H9 (cell line): ENCODE measurements at regions not wholly inside any gene's neighbourhood (a gene's known extent, or its start where the extent isn't known, plus 50 kb on each side); places are given as distances from the start of the nearest gene placed in this dataset.

Experiments used
- DNase-seq: peaks from one replicate; pipeline ENCODE4 v3.0.0-alpha.2; 2017
- H2AFZ ChIP-seq: one replicate; pipeline ENCODE4 v1.6.1; 2013; ENCODE audit warnings: mild to moderate bottlenecking, low read length, control low read depth, moderate library complexity
- H2AK5ac ChIP-seq: 2 replicates; pipeline ENCODE4 v1.6.1; 2013; ENCODE audit warnings: low read length, control low read depth, mixed read lengths; ENCODE audit not compliant: insufficient read length
- H2BK120ac ChIP-seq: one replicate; pipeline ENCODE4 v1.6.1; 2013; ENCODE audit warnings: low read depth, mild to moderate bottlenecking, low read length, control low read depth, inconsistent platforms; ENCODE audit not compliant: poor library complexity, severe bottlenecking
- H2BK12ac ChIP-seq: 2 replicates; pipeline ENCODE4 v1.6.1; 2013; ENCODE audit warnings: low read length, control low read depth, mixed read lengths, low read depth; ENCODE audit not compliant: insufficient read length
- H2BK15ac ChIP-seq: 2 replicates; pipeline ENCODE4 v1.6.1; 2013; ENCODE audit warnings: low read depth, low read length, control low read depth
- H2BK20ac ChIP-seq: one replicate; pipeline ENCODE4 v1.6.1; 2013; ENCODE audit warnings: low read depth, mild to moderate bottlenecking, low read length, control low read depth, inconsistent platforms; ENCODE audit not compliant: poor library complexity, severe bottlenecking
- H2BK5ac ChIP-seq: 2 replicates; pipeline ENCODE4 v1.6.1; 2013; ENCODE audit warnings: low read length, control low read depth, mixed read lengths; ENCODE audit not compliant: insufficient read length
- H3K14ac ChIP-seq: 2 replicates; pipeline ENCODE4 v1.6.1; 2013; ENCODE audit warnings: low read length, control low read depth; ENCODE audit not compliant: insufficient read depth
- H3K18ac ChIP-seq: 2 replicates; pipeline ENCODE4 v1.6.1; 2013; ENCODE audit warnings: low read depth, mild to moderate bottlenecking, mixed read lengths, low read length, control low read depth; ENCODE audit not compliant: insufficient read length
- H3K23ac ChIP-seq: 2 replicates; pipeline ENCODE4 v1.6.1; 2013; ENCODE audit warnings: low read length, control low read depth, mixed read lengths, low read depth; ENCODE audit not compliant: insufficient read length
- H3K23me2 ChIP-seq: 2 replicates; pipeline ENCODE4 v1.6.1; 2013; ENCODE audit warnings: low read depth, mild to moderate bottlenecking, mixed read lengths, low read length, control low read depth; ENCODE audit not compliant: insufficient read length, poor library complexity, severe bottlenecking
- H3K27ac ChIP-seq: 2 replicates; pipeline ENCODE4 v1.5.1; 2013; ENCODE audit warnings: low read length, control low read depth, mixed read lengths, low read depth; ENCODE audit not compliant: insufficient read length
- H3K27me3 ChIP-seq: 2 replicates; pipeline ENCODE4 v1.6.1; 2013; ENCODE audit warnings: low read length, control low read depth, inconsistent platforms; ENCODE audit not compliant: insufficient read depth
- H3K4ac ChIP-seq: 2 replicates; pipeline ENCODE4 v1.6.1; 2013; ENCODE audit warnings: low read depth, mild to moderate bottlenecking, control low read depth, inconsistent platforms, low read length, moderate library complexity
- H3K4me1 ChIP-seq: 2 replicates; pipeline ENCODE4 v1.6.1; 2013; ENCODE audit warnings: low read length, control low read depth, inconsistent platforms; ENCODE audit not compliant: insufficient read depth
- H3K4me2 ChIP-seq: 2 replicates; pipeline ENCODE4 v1.6.1; 2013; ENCODE audit warnings: low read length, control low read depth, mixed read lengths; ENCODE audit not compliant: insufficient read length, insufficient read depth
- H3K56ac ChIP-seq: 2 replicates; pipeline ENCODE4 v1.6.1; 2013; ENCODE audit warnings: low read depth, mild to moderate bottlenecking, mixed read lengths, low read length, control low read depth; ENCODE audit not compliant: insufficient read length
- H3K79me1 ChIP-seq: 2 replicates; pipeline ENCODE4 v1.6.1; 2013; ENCODE audit warnings: low read depth, mild to moderate bottlenecking, moderate library complexity, low read length, control low read depth, inconsistent platforms; ENCODE audit not compliant: insufficient read depth, poor library complexity, severe bottlenecking
- H3K79me2 ChIP-seq: 2 replicates; pipeline ENCODE4 v1.6.1; 2013; ENCODE audit warnings: low read length, control low read depth, inconsistent platforms; ENCODE audit not compliant: insufficient read depth
- H3K9ac ChIP-seq: 2 replicates; pipeline ENCODE4 v1.6.1; 2013; ENCODE audit warnings: low read length, control low read depth, mixed read lengths; ENCODE audit not compliant: insufficient read length; ENCODE audit errors: extremely low read depth
- H3K9me3 ChIP-seq: one replicate; pipeline ENCODE4 v1.6.1; 2013; ENCODE audit warnings: low read depth, low read length, inconsistent platforms; ENCODE audit not compliant: control insufficient read depth
- H3T11ph ChIP-seq: one replicate; pipeline ENCODE4 v1.6.1; 2013; ENCODE audit warnings: mild to moderate bottlenecking, low read length, control low read depth, inconsistent platforms
- H4K20me1 ChIP-seq: one replicate; pipeline ENCODE4 v1.6.1; 2013; ENCODE audit not compliant: control insufficient read depth, insufficient read length, insufficient read depth
- H4K5ac ChIP-seq: 2 replicates; pipeline ENCODE4 v1.6.1; 2013; ENCODE audit warnings: low read depth, mild to moderate bottlenecking, mixed read lengths, low read length, control low read depth; ENCODE audit not compliant: insufficient read length
- H4K8ac ChIP-seq: replicated peaks from 2 replicates; pipeline ENCODE4 v1.6.1; 2013; ENCODE audit warnings: low read length, control low read depth, mixed read lengths, low read depth; ENCODE audit not compliant: insufficient read length
- H4K91ac ChIP-seq: 2 replicates; pipeline ENCODE4 v1.6.1; 2013; ENCODE audit warnings: low read depth, mild to moderate bottlenecking, moderate library complexity, mixed read lengths, low read length, control low read depth; ENCODE audit not compliant: insufficient read length
- H3K27ac Mint-ChIP-seq, 3 experiments: 2 replicates in 2 of 3; 3 replicates in 1 of 3; pipeline ENCODE4 v1.8.0; 2020 to 2021; ENCODE audit warnings: mixed read lengths in 3 of 3, mild to moderate bottlenecking in 1 of 3, moderate library complexity in 1 of 3
- H3K27me3 Mint-ChIP-seq: 2 replicates; pipeline ENCODE4 v1.8.0; 2021; ENCODE audit warnings: low read depth, mild to moderate bottlenecking, moderate library complexity, mixed read lengths
- H3K36me3 Mint-ChIP-seq, 3 experiments: 2 replicates in 2 of 3; 3 replicates in 1 of 3; pipeline ENCODE4 v1.8.0; 2020 to 2021; ENCODE audit warnings: low read depth in 3 of 3, mixed read lengths in 3 of 3; ENCODE audit not compliant: insufficient read depth in 1 of 3
- H3K4me1 Mint-ChIP-seq, 2 experiments: 2 replicates each; pipeline ENCODE4 v1.8.0; 2020; ENCODE audit warnings: mixed read lengths in 2 of 2
- H3K4me3 Mint-ChIP-seq, 2 experiments: 2 replicates in 1 of 2; 3 replicates in 1 of 2; pipeline ENCODE4 v1.8.0; 2020 to 2021; ENCODE audit warnings: mild to moderate bottlenecking in 2 of 2, mixed read lengths in 2 of 2, moderate library complexity in 1 of 2
- H3K9me3 Mint-ChIP-seq, 2 experiments: 2 replicates in 1 of 2; 3 replicates in 1 of 2; pipeline ENCODE4 v1.8.0; 2020; ENCODE audit warnings: mild to moderate bottlenecking in 2 of 2, mixed read lengths in 2 of 2, moderate library complexity in 1 of 2
- WGBS: extraction: QIAGEN DNeasy Blood & Tissue Kit; methylation state at CpG from one replicate; pipeline ENCODE4 v1.1.7; 2013; ENCODE audit warnings: missing lambda C conversion rate, low lambda C conversion rate, mixed read lengths; ENCODE audit not compliant: insufficient read length; ENCODE audit errors: extremely low coverage; 5-methylcytosine and 5-hydroxymethylcytosine counted together
- TF ChIP-seq, protein P1 (sequence below): fragments of 200-600 bp; sonication (generic); conservative IDR thresholded peaks from 3 replicates; pipeline ENCODE4 v1.8.0; 2021; ENCODE audit warnings: antibody characterized with exemption, mild to moderate bottlenecking

DNA sequence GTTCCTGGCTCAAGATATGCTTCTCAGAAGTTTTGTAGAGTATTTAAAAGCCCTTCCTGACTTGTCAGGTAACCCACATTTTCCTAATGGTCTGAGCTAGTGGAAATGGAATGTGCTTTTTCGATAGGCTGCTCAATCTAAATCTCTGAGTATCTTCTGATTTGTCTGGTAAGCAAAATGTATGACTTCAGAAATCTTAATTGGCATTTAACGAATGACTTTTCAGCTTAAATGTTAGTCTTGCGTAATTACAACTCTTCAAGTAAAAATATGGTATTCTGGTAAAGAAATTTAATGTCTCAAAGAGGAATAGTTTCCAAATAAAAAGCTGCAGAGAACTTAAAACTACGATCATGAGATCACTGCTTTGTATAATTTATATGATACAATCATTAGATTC lies 379.1 kb downstream of the ANKRD50 start:
- Histone ChIP-seq H3K23ac (no peak overlapping the region), H3K4me1 (no peaks in the 10 kb centered on the region), H3K79me1 (no peaks in the 10 kb centered on the region), H2BK120ac (no peak overlapping the region), H3K4ac (no peak overlapping the region), H3K56ac (no peak overlapping the region), H3K27ac (no peak overlapping the region), H2BK12ac (no peak overlapping the region), H3K9me3 (no peaks in the 10 kb centered on the region), H2BK20ac (no peak overlapping the region), H4K91ac (no peak overlapping the region), H2BK5ac (no peak overlapping the region), H2BK15ac (no peak overlapping the region), H2AFZ (no peak overlapping the region), H4K20me1 (no peaks in the 10 kb centered on the region), H3T11ph (no peak overlapping the region), H3K9ac (no peak overlapping the region), H4K8ac (no peak overlapping the region), H2AK5ac (no peak overlapping the region), H3K23me2 (no peaks in the 10 kb centered on the region), H4K5ac (no peak overlapping the region), H3K14ac (no peak overlapping the region), H3K18ac (no peak overlapping the region), H3K27me3 (no peaks in the 10 kb centered on the region), H3K4me2 (no peak overlapping the region), H3K79me2 (no peaks in the 10 kb centered on the region)
- no peaks in the 10 kb centered on the region for H3K36me3 Mint-ChIP-seq
- no CpG with 5 or more reads among the region's 4 CpGs for WGBS
- H3K4me3 Mint-ChIP-seq: no peak overlapping the region
- no peaks in the 10 kb centered on the region for H3K27me3 Mint-ChIP-seq
- H3K4me1 Mint-ChIP-seq: peaks cover 2 to 5% of the 10 kb centered on the region in 2 experiments; a peak in 3 of 4 replicates
- TF ChIP-seq, protein P1, sequence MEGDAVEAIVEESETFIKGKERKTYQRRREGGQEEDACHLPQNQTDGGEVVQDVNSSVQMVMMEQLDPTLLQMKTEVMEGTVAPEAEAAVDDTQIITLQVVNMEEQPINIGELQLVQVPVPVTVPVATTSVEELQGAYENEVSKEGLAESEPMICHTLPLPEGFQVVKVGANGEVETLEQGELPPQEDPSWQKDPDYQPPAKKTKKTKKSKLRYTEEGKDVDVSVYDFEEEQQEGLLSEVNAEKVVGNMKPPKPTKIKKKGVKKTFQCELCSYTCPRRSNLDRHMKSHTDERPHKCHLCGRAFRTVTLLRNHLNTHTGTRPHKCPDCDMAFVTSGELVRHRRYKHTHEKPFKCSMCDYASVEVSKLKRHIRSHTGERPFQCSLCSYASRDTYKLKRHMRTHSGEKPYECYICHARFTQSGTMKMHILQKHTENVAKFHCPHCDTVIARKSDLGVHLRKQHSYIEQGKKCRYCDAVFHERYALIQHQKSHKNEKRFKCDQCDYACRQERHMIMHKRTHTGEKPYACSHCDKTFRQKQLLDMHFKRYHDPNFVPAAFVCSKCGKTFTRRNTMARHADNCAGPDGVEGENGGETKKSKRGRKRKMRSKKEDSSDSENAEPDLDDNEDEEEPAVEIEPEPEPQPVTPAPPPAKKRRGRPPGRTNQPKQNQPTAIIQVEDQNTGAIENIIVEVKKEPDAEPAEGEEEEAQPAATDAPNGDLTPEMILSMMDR: no peak
- no peaks in the 10 kb centered on the region for H3K9me3 Mint-ChIP-seq
- no peak for DNase-seq
- no peak overlapping the region for H3K27ac Mint-ChIP-seq
